Endothelial cell of umbilical vein (primary cell): ENCODE measurements at regions not wholly inside any gene's neighbourhood (a gene's known extent, or its start where the extent isn't known, plus 50 kb on each side); places are given as distances from the start of the nearest gene placed in this dataset.

Experiments used
- BruUV-seq: library from RNA; stranded (reverse); fragments of 400-500 nt; replicated peaks from 2 replicates; lab custom pipeline; 2021; lab: Mats Ljungman, UMichigan
- CTCF ChIA-PET: fragments of 300-600, 350-600 bp; sonication (Branson Sonifier 250); formaldehyde crosslinking; loops from one replicate; lab custom pipeline; 2021; ENCODE audit warnings: antibody characterized with exemption, inconsistent platforms; lab: Charles Lee
- POLR2A ChIA-PET: fragments of 300-600, 350-600 bp; sonication (Branson Sonifier 250); formaldehyde crosslinking; loops from one replicate; lab custom pipeline; 2021; ENCODE audit warnings: antibody characterized with exemption, inconsistent platforms; lab: Charles Lee
- DNase-seq: peaks from one replicate; pipeline ENCODE4 v3.0.0-alpha.2; 2011; ENCODE audit warnings: low read depth, low spot score
- FAIRE-seq: peaks from 2 replicates; lab custom pipeline; 2011; peaks lifted over from hg19 to GRCh38; lab: Jason Lieb, UNC
- H2AFZ ChIP-seq: 2 replicates; pipeline ENCODE4 v1.6.0; 2012; ENCODE audit warnings: low read depth, low read length, control low read depth, inconsistent platforms
- H3K27ac ChIP-seq: 2 replicates; pipeline ENCODE4 v1.5.1; 2011; ENCODE audit warnings: low read depth, mild to moderate bottlenecking, control low read depth, low read length, moderate library complexity; ENCODE audit not compliant: insufficient read depth
- H3K27me3 ChIP-seq, 2 experiments: 2 replicates each; pipeline versions ENCODE4 v1.6.0 to v1.6.1; 2011; ENCODE audit warnings: low read length in 2 of 2, mixed read lengths in 1 of 2; ENCODE audit not compliant: control insufficient read depth in 2 of 2, insufficient read depth in 2 of 2
- H3K36me3 ChIP-seq, 2 experiments: 2 replicates in 1 of 2; 3 replicates in 1 of 2; pipeline ENCODE4 v1.5.1; 2011; ENCODE audit warnings: low read length in 2 of 2, mild to moderate bottlenecking in 1 of 2, moderate library complexity in 1 of 2; ENCODE audit not compliant: control insufficient read depth in 2 of 2, insufficient read depth in 2 of 2; ENCODE audit errors: extremely low read depth in 1 of 2
- H3K4me1 ChIP-seq: 3 replicates; pipeline ENCODE4 v1.5.1; 2011; ENCODE audit warnings: mild to moderate bottlenecking, low read length; ENCODE audit not compliant: control insufficient read depth, insufficient read depth; ENCODE audit errors: extremely low read depth
- H3K4me2 ChIP-seq: 2 replicates; pipeline ENCODE4 v1.6.1; 2011; ENCODE audit warnings: low read length, control low read depth, mixed read lengths; ENCODE audit not compliant: insufficient read depth
- H3K4me3 ChIP-seq, 3 experiments: fragments of 200-600 bp in 1 of 3; sonication (generic), shearing (Covaris generic) in 1 of 3; replicated peaks in 1 of 3; 2 replicates each; pipeline ENCODE4 v1.5.1; 2011 to 2016; ENCODE audit warnings: control low read depth in 3 of 3, low read length in 3 of 3, mild to moderate bottlenecking in 2 of 3, inconsistent platforms in 1 of 3, low read depth in 1 of 3, moderate library complexity in 1 of 3; ENCODE audit not compliant: insufficient read depth in 1 of 3
- H3K79me2 ChIP-seq: 2 replicates; pipeline ENCODE4 v1.6.0; 2012; ENCODE audit warnings: low read length, inconsistent platforms; ENCODE audit not compliant: control insufficient read depth, insufficient read depth
- H3K9ac ChIP-seq: replicated peaks from 2 replicates; pipeline ENCODE3; 2011; ENCODE audit warnings: low read length, control low read depth; ENCODE audit not compliant: insufficient read depth; ENCODE audit errors: extremely low read depth
- H3K9me1 ChIP-seq: replicated peaks from 3 replicates; pipeline ENCODE4 v1.6.0; 2011; ENCODE audit warnings: mild to moderate bottlenecking, low read length; ENCODE audit not compliant: control insufficient read depth, insufficient read depth; ENCODE audit errors: extremely low read depth
- H3K9me3 ChIP-seq: replicated peaks from 2 replicates; pipeline ENCODE4 v1.5.1; 2012; ENCODE audit warnings: low read length, inconsistent platforms; ENCODE audit not compliant: control insufficient read depth, insufficient read depth
- H4K20me1 ChIP-seq: replicated peaks from 2 replicates; pipeline ENCODE3; 2011; ENCODE audit warnings: mild to moderate bottlenecking, low read length; ENCODE audit not compliant: control insufficient read depth, insufficient read depth; ENCODE audit errors: extremely low read depth
- EZH2 ChIP-seq: IDR thresholded peaks from 2 replicates; pipeline ENCODE4 v1.6.1; 2012; ENCODE audit warnings: borderline replicate concordance, low read depth, mild to moderate bottlenecking, moderate library complexity, low read length, inconsistent platforms; ENCODE audit not compliant: severe bottlenecking
- FOS ChIP-seq: IDR thresholded peaks from 2 replicates; pipeline ENCODE4 v1.6.1; 2011; ENCODE audit warnings: mild to moderate bottlenecking, low read length, moderate library complexity, borderline replicate concordance; ENCODE audit not compliant: insufficient read depth
- GATA2 ChIP-seq: IDR thresholded peaks from 2 replicates; pipeline ENCODE4 v1.7.0; 2011; ENCODE audit warnings: low read depth, mild to moderate bottlenecking, moderate library complexity, mixed read lengths, low read length; ENCODE audit not compliant: insufficient read length, insufficient read depth
- JUN ChIP-seq: IDR thresholded peaks from 2 replicates; pipeline ENCODE4 v1.6.1; 2011; ENCODE audit warnings: borderline replicate concordance, low read depth; ENCODE audit not compliant: insufficient read length, insufficient read depth
- MYC ChIP-seq: IDR thresholded peaks from one replicate; pipeline ENCODE4 v1.6.1; 2011; ENCODE audit warnings: mild to moderate bottlenecking, low read depth, low read length
- POLR2A ChIP-seq: IDR thresholded peaks from 2 replicates; pipeline ENCODE4 v1.6.1; 2012; ENCODE audit warnings: low read depth, mild to moderate bottlenecking, control low read depth, low read length
- POLR2AphosphoS5 ChIP-seq: IDR thresholded peaks from 2 replicates; pipeline ENCODE4 v1.6.1; 2012; ENCODE audit warnings: low read depth, mild to moderate bottlenecking, control low read depth, low read length, moderate library complexity; ENCODE audit not compliant: insufficient read depth
- dilution Hi-C: fragments of 300-500 bp; cut with MboI; formaldehyde crosslinking; loops from one replicate; pipeline ENCODE4 v1.15.0; 2019; ENCODE audit warnings: low sequenced_read_pairs; ENCODE audit not compliant: extremely low pct_ligation_motif_present
- intact Hi-C: fragments of 100-400 bp; cut with micrococcal nuclease; formaldehyde crosslinking; loops from one replicate; pipeline ENCODE4 v1.10.0; 2022
- TF ChIP-seq, protein P1 (sequence below): IDR thresholded peaks from 2 replicates; pipeline ENCODE4 v1.6.1; 2011; ENCODE audit not compliant: insufficient read depth, insufficient read length
- TF ChIP-seq, protein P2 (sequence below), 2 donors: IDR thresholded peaks; 1 replicate in 1 of 2; 2 replicates in 1 of 2; pipeline ENCODE4 v1.5.1; 2011; ENCODE audit warnings: low read length in 2 of 2, mild to moderate bottlenecking in 2 of 2, moderate library complexity in 2 of 2, control low read depth in 1 of 2, inconsistent platforms in 1 of 2, low read depth in 1 of 2; ENCODE audit not compliant: insufficient read depth in 1 of 2; ENCODE audit errors: extremely low read depth in 1 of 2

DNA sequence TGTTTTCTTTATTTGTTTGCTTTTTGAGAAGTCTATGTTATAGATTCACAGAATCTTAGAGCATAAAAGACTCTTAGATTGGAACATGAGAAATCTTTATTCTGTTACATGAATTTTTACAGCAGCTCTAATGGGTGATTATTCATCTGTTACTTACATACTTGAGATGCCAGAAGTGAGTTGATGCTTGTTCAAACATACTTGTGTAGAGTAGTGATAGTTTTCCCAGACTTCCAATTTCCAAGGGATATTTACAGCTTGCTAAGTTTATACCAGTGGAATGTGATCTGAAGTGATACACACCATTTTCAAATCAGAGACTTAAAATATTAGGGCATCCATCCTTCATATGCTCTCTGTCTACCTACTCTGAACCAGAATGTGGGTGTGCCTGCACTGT, 252.9 kb upstream of the SMIM31 start:
- CTCF ChIA-PET, result no interaction called here
- no peaks in the 10 kb centered on the region for H3K4me1 ChIP-seq
- no peaks in the 10 kb centered on the region for H3K36me3 ChIP-seq
- H3K79me2 ChIP-seq, result no peaks in the 10 kb centered on the region
- peaks cover 3% of the 10 kb centered on the region for H3K9me3 ChIP-seq
- H2AFZ ChIP-seq, result no peak overlapping the region
- POLR2A ChIA-PET, result no interaction called here
- no TSS peak for BruUV-seq
- DNase-seq, result no peak
- dilution Hi-C loops, result no loop called here
- FAIRE-seq, result no peak
- no peak overlapping the region for H3K4me3 ChIP-seq
- no peaks in the 10 kb centered on the region for H4K20me1 ChIP-seq
- no peaks in the 10 kb centered on the region for H3K27me3 ChIP-seq
- no peak overlapping the region for H3K27ac ChIP-seq
- no peak overlapping the region for H3K4me2 ChIP-seq
- no peaks in the 10 kb centered on the region for H3K9me1 ChIP-seq
- TF ChIP-seq POLR2A, result no peak
- no peak for TF ChIP-seq GATA2
- TF ChIP-seq FOS, result no peak
- TF ChIP-seq JUN, result no peak
- TF ChIP-seq POLR2AphosphoS5, result no peak
- no peak for TF ChIP-seq EZH2
- TF ChIP-seq, protein P1, sequence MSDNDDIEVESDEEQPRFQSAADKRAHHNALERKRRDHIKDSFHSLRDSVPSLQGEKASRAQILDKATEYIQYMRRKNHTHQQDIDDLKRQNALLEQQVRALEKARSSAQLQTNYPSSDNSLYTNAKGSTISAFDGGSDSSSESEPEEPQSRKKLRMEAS, result no peak
- no peak for TF ChIP-seq MYC
- TF ChIP-seq, protein P2, sequence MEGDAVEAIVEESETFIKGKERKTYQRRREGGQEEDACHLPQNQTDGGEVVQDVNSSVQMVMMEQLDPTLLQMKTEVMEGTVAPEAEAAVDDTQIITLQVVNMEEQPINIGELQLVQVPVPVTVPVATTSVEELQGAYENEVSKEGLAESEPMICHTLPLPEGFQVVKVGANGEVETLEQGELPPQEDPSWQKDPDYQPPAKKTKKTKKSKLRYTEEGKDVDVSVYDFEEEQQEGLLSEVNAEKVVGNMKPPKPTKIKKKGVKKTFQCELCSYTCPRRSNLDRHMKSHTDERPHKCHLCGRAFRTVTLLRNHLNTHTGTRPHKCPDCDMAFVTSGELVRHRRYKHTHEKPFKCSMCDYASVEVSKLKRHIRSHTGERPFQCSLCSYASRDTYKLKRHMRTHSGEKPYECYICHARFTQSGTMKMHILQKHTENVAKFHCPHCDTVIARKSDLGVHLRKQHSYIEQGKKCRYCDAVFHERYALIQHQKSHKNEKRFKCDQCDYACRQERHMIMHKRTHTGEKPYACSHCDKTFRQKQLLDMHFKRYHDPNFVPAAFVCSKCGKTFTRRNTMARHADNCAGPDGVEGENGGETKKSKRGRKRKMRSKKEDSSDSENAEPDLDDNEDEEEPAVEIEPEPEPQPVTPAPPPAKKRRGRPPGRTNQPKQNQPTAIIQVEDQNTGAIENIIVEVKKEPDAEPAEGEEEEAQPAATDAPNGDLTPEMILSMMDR (IDR thresholded peaks at IDR 0.05; ENCODE audit: extremely low read depth in 1 of 2, insufficient read depth in 1 of 2, low read depth in 1 of 2, low read length in 2 of 2), result no peak
- intact Hi-C loops, result no loop called here
- no peak overlapping the region for H3K9ac ChIP-seq
